Tibial nerve (tissue), 4 donors: ENCODE measurements at regions not wholly inside any gene's neighbourhood (a gene's known extent, or its start where the extent isn't known, plus 50 kb on each side); places are given as distances from the start of the nearest gene placed in this dataset.
"Not testable (repeated sequence)": the region's sequence is repeated elsewhere in the genome, so short reads cannot be mapped to it uniquely, and the experiment has no call there.

Source experiments
- DNase-seq, 2 donors: peaks; one replicate each; pipeline ENCODE4 v3.0.0-alpha.2; 2019; ENCODE audit warnings: low spot score in 2 of 2
- H3K27ac ChIP-seq, 4 donors: fragments of 200-600 bp; sonication (generic) in 3 of 4; one replicate each; pipeline ENCODE4 v1.5.1; 2017 to 2019; ENCODE audit warnings: mild to moderate bottlenecking in 1 of 4
- H3K27me3 ChIP-seq, 2 donors: fragments of 200-600 bp; sonication (generic) in 1 of 2; one replicate each; pipeline versions ENCODE4 v1.5.1 to v1.6.0; 2017 to 2019
- H3K36me3 ChIP-seq, 3 donors: fragments of 200-600 bp; sonication (generic); one replicate each; pipeline ENCODE4 v1.5.1; 2018 to 2019
- H3K4me1 ChIP-seq, 4 donors: fragments of 200-600 bp; sonication (generic) in 3 of 4; one replicate each; pipeline ENCODE4 v1.5.1; 2017 to 2019
- H3K4me3 ChIP-seq, 4 donors: fragments of 200-600 bp; sonication (generic) in 3 of 4; one replicate each; pipeline ENCODE4 v1.5.1; 2017 to 2019; ENCODE audit warnings: mild to moderate bottlenecking in 1 of 4, moderate library complexity in 1 of 4
- H3K9me3 ChIP-seq, 4 donors: fragments of 200-600 bp; sonication (generic) in 3 of 4; one replicate each; pipeline ENCODE4 v1.5.1; 2017 to 2019
- EP300 ChIP-seq, 2 donors: sonication (generic); formaldehyde crosslinking; IDR thresholded peaks; one replicate each; pipeline ENCODE4 v1.6.1; 2017; ENCODE audit warnings: antibody characterized with exemption in 2 of 2, mild to moderate bottlenecking in 1 of 2
- POLR2A ChIP-seq, 2 donors: fragments of 450-650 bp; IDR thresholded peaks; one replicate each; pipeline ENCODE4 v1.6.1; 2017; ENCODE audit warnings: antibody characterized with exemption in 2 of 2, mild to moderate bottlenecking in 2 of 2, moderate library complexity in 2 of 2
- WGBS, 2 donors: methylation state at CpG; one replicate each; pipeline ENCODE4 v1.1.5; 2018; 5-methylcytosine and 5-hydroxymethylcytosine counted together
- TF ChIP-seq, protein P1 (sequence below), 5 experiments: fragments of 200-600 bp in 3 of 5; fragments of 450-650 bp in 2 of 5; sonication (generic) in 3 of 5; IDR thresholded peaks; one replicate each; pipeline ENCODE4 v1.5.1; 2016 to 2019; ENCODE audit warnings: antibody characterized with exemption in 5 of 5, mild to moderate bottlenecking in 3 of 5, moderate library complexity in 2 of 5

- no peak overlapping the region for H3K4me3 ChIP-seq
- no peaks in the 10 kb centered on the region for H3K27me3 ChIP-seq
- no peaks in the 10 kb centered on the region for H3K9me3 ChIP-seq
- DNase-seq: no peak
- no peak for TF ChIP-seq POLR2A (IDR thresholded peaks at IDR 0.05)
- TF ChIP-seq, protein P1, sequence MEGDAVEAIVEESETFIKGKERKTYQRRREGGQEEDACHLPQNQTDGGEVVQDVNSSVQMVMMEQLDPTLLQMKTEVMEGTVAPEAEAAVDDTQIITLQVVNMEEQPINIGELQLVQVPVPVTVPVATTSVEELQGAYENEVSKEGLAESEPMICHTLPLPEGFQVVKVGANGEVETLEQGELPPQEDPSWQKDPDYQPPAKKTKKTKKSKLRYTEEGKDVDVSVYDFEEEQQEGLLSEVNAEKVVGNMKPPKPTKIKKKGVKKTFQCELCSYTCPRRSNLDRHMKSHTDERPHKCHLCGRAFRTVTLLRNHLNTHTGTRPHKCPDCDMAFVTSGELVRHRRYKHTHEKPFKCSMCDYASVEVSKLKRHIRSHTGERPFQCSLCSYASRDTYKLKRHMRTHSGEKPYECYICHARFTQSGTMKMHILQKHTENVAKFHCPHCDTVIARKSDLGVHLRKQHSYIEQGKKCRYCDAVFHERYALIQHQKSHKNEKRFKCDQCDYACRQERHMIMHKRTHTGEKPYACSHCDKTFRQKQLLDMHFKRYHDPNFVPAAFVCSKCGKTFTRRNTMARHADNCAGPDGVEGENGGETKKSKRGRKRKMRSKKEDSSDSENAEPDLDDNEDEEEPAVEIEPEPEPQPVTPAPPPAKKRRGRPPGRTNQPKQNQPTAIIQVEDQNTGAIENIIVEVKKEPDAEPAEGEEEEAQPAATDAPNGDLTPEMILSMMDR (IDR thresholded peaks at IDR 0.05): no peak
- TF ChIP-seq EP300 (IDR thresholded peaks at IDR 0.05): no peak
- no peaks in the 10 kb centered on the region for H3K4me1 ChIP-seq
- WGBS, 2 donors: 79 to 83% methylated on average over 8 of the region's 8 CpGs
- H3K27ac ChIP-seq: no peak overlapping the region
- no peaks in the 10 kb centered on the region for H3K36me3 ChIP-seq
These were observed 208.5 kb upstream of the SSTR4 start for GRCh38 chr20:22826306-22827230.

DNA sequence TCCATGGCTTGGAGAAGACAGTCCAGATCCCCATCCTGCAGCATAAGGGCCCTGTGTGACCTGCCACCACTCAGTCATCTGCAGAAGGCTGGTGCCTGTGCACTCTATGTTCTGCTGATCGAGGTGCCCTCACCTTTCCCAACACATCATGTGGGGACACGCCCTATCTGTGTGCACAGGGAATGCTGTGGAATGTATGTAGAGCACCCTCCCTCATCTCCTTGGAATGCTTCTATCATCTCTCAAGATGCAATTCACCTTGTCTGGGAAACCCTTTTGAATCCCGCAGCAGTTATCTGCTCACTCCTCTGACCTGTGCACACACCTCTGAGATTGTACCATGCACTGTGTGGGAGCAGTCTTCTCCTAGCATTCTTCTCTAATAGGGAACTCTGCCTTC lies 207.2 kb upstream of the SSTR4 start:
- no peaks in the 10 kb centered on the region for H3K4me1 ChIP-seq
- WGBS, 2 donors: 94 to 100% methylated on average over 3 of the region's 3 CpGs
- no peaks in the 10 kb centered on the region for H3K9me3 ChIP-seq
- H3K27me3 ChIP-seq: no peaks in the 10 kb centered on the region
- H3K36me3 ChIP-seq: no peaks in the 10 kb centered on the region
- H3K27ac ChIP-seq: no peak overlapping the region
- H3K4me3 ChIP-seq: no peak overlapping the region
- TF ChIP-seq EP300 (IDR thresholded peaks at IDR 0.05): no peak
- TF ChIP-seq POLR2A (IDR thresholded peaks at IDR 0.05): no peak
- TF ChIP-seq, protein P1 (IDR thresholded peaks at IDR 0.05): no peak
- DNase-seq: no peak

DNA sequence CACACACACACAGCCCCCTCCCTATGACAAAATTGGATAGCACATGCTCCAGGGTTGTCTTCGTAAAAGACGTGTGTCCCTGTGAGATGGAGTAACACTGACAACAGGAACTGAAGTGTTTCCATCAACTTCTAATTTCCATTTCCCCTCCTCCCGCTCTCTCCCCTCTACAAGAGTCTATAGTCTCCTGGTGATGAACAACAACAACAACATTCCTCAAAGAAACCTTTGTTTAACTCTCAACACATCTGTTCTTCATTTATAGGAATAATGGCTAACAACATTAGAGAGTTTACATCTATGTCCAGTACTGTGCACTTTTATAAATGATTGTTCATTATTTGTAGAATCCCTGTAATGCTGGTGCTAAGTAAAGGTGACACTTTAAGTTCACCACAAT lies 205.8 kb upstream of the SSTR4 start:
- H3K4me1 ChIP-seq: no peaks in the 10 kb centered on the region
- 41 to 62% methylated on average over 3 of the region's 3 CpGs for WGBS, 2 donors
- no peaks in the 10 kb centered on the region for H3K36me3 ChIP-seq
- TF ChIP-seq EP300 (IDR thresholded peaks at IDR 0.05) (no peak), POLR2A (IDR thresholded peaks at IDR 0.05) (no peak)
- TF ChIP-seq, protein P1 (IDR thresholded peaks at IDR 0.05): no peak
- no peak overlapping the region for H3K27ac ChIP-seq
- no peaks in the 10 kb centered on the region for H3K9me3 ChIP-seq
- H3K27me3 ChIP-seq: no peaks in the 10 kb centered on the region
- H3K4me3 ChIP-seq: no peak overlapping the region
- DNase-seq: no peak

- 46 to 56% methylated on average over 2 of the region's 2 CpGs for WGBS, 2 donors
- no peak overlapping the region for H3K4me3 ChIP-seq
- H3K9me3 ChIP-seq: no peaks in the 10 kb centered on the region
- H3K27ac ChIP-seq: no peak overlapping the region
- TF ChIP-seq EP300 (IDR thresholded peaks at IDR 0.05) (no peak), POLR2A (IDR thresholded peaks at IDR 0.05) (no peak)
- TF ChIP-seq, protein P1 (IDR thresholded peaks at IDR 0.05): no peak
- no peaks in the 10 kb centered on the region for H3K27me3 ChIP-seq
- no peaks in the 10 kb centered on the region for H3K4me1 ChIP-seq
- DNase-seq: no peak
- no peaks in the 10 kb centered on the region for H3K36me3 ChIP-seq
These were observed 205.0 kb upstream of the SSTR4 start for GRCh38 chr20:22830138-22830537.

DNA sequence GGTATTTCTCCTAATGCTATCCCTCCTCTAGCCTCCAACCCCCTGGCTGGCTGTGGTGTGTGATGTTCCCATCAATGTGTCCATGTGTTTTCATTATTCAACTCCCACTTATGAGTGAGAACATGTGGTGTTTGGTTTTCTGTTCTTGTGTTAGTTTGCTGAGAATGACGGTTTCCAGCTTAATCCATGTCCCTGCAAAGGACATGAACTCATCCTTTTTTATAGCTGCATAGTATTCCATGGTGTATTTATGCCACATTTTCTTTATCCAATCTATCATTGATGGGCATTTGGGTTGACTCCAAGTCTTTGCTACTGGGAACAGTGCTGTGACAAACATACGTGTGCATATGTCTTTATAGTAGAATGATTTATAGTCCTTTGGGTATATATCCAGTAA lies 204.4 kb upstream of the SSTR4 start:
- DNase-seq: not testable (repeated sequence)
- 89 to 93% methylated on average over 2 of the region's 2 CpGs for WGBS, 2 donors

More for the DNA sequence above, 204.4 kb upstream of the SSTR4 start:
- H3K27ac ChIP-seq, H3K9me3 ChIP-seq, H3K36me3 ChIP-seq, H3K27me3 ChIP-seq, H3K4me3 ChIP-seq, H3K4me1 ChIP-seq: not testable (repeated sequence)
